HL-60/S4 treated with retinoic acid at 250 ng/mL for 4 days and 3 days (cell line): ENCODE measurements at regions not wholly inside any gene's neighbourhood (a gene's known extent, or its start where the extent isn't known, plus 50 kb on each side); places are given as distances from the start of the nearest gene placed in this dataset.
"Not testable (repeated sequence)": the region's sequence is repeated elsewhere in the genome, so short reads cannot be mapped to it uniquely, and the experiment has no call there.

Source experiments
- in situ Hi-C: fragments of 300-500 bp; cut with MboI; formaldehyde crosslinking; loops from 2 replicates; pipeline ENCODE4 v1.7.0; 2022; ENCODE audit warnings: low sequenced_read_pairs

GRCh38 chr6:14758421-14759081 is 487.3 kb upstream of the JARID2 start:
- in situ Hi-C loops, result no loop called here

- in situ Hi-C loops, result no loop called here
Measured at GRCh38 chr6:14759976-14760672, 485.7 kb upstream of the JARID2 start.

DNA sequence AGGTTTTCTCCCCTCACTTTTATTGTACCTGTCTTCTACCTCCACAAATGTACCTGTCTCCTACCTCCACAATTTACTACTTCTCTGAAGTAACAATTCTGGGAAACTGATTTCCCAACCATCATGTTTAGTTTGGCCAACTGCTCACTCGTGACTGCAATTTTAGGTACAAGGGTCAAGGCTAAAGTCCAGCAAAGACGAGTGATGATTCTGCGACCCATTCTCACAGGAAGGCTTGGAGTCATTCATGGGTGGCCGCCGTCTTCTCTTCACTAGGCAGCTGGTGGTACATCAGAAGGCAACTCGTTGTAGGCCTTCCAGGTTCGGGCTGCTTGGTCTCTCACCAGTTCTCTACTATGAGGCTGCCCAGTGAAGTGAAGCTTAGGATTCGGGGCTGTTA is 483.8 kb upstream of the JARID2 start:
- in situ Hi-C loops, result no loop called here

GRCh38 chr6:14763139-14763538 is 482.7 kb upstream of the JARID2 start:
- in situ Hi-C loops, result no loop called here

DNA sequence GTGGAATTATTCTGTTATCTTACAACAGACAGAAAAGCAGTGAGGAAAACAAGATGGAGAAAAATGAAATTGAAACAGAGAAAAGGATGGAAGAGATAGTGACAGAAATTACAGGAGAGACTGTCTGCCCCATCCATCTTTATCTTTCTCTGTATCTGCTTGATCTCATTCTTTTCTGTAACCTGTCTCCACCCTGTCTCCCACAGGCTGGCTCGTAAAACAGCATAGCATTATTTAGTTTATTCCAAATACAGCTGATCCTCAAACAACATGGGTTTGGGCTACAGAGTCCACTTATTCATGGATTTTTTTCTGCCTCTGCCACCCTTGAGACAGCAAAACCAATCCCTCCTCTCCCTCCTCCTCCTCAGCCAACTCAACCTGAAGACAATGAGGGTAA is 482.3 kb upstream of the JARID2 start:
- in situ Hi-C loops, result no loop called here

GRCh38 chr6:14765106-14765505 is 480.8 kb upstream of the JARID2 start:
- in situ Hi-C loops, result no loop called here

DNA sequence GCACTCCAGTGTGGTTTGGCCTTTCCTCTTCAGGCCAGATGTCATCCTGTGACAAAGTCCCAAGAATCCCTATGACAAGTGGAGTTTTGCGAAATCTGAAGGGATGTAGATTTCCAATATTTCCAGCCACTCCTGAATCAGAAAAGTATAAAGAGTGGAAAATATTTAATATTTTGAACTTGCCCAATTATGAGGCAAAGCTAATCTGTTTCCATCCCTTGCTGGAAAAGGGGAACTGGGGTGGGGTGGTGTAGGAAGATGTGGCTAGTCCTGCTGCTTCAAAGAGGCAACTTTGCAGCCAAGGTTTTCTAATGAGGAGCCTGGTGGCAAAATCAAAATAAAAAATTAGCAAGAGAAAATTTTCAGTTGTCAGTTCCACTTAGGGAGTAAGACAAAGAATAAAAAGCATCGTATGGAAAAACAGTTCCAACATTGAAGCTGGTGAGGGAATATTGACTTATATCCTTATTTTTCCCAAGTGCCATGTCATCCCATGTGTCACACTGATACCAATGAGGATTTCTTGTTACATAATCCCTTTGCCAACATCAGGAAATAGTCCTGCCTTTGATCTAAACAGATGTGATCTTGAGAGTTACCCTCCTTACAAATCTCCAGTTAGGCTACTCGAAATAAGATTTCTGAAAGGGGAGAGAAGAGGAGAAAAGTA is 480.0 kb upstream of the JARID2 start:
- in situ Hi-C loops, result no loop called here

DNA sequence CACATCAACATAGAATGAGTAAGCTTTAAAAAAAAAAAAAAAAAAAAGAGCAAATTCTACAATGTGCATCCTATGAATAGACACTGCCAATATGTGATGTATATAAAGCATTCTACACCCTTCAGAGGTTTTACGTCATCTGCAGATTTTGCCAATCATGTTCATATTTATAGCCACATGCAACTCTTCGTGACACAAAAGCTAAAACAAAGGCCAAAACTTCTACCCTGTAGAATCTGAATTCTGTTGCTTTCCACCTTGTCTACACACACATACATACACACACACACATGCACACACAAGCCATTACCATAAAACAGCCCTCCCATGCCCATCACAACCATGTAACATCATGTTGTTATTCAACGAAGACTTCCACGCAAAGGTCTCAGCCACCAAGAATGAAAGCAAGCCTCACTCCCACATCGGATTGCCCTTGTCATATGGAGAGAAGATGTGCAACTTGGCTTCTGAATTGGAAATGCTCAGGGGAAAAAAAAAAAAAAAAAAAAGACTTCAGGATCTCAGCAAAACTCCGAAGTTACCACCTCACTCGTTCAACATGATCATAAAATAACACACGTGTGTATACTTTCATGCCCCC is 479.4 kb upstream of the JARID2 start:
- in situ Hi-C loops, result no loop called here

DNA sequence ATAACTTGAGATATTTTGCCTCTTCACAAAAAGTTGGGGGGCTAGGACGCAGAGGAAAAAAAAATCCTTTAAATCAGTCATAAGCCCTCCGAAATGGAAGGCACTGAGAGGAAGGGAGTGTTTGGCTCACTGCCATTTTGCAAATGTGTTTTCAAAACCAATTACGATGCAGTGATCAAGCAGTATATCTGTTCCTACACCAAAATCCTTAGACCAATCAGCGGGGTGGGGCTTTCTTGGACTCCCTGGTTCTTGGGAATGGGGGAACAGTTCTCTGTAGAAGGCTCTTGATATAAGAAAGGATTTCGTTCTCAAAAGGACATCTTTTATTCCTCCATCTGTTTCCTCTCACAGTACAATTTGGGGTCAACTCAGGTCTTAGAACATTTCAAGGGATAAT is 478.6 kb upstream of the JARID2 start:
- in situ Hi-C loops, result no loop called here

DNA sequence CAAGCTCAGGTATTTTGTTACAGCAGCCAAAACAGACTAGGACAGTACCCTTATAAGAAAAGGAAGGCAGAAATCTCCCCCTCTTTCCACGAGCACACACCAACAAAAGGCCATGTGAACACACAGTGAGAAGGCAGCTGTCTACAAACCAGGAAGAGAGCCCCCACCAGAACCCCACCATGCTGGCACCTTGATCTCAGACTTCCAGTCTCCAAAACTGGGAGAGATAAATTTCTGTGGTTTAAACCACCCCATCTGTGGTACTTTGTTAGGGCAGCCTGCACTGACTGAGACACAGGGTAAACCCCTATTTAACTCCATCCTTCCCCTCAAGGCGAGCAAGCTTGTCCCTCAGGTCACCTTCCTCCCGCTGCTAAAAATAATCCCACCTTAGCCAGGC is 475.8 kb upstream of the JARID2 start:
- in situ Hi-C loops, result no loop called here

DNA sequence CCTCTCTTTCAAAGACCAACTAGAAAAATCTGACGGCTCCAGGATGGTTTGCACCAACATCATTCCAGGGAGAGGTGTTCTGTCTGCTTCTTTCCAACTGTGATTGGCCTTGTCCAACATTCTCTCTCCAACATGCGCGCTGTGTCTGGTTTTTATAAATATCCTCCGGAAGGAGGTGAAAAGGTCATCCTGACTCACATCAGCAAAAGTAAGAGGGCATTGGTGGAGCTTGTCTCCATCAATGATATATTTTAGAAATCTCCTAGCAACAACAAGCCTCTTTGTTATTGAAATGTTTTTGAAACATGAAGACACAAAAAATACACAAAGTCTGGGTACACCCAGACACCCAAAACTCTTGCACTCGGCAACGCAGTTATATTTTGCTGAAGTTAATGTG is 475.3 kb upstream of the JARID2 start:
- in situ Hi-C loops, result no loop called here

- in situ Hi-C loops, result no loop called here
Measured at GRCh38 chr6:14771016-14771415, 474.9 kb upstream of the JARID2 start.

DNA sequence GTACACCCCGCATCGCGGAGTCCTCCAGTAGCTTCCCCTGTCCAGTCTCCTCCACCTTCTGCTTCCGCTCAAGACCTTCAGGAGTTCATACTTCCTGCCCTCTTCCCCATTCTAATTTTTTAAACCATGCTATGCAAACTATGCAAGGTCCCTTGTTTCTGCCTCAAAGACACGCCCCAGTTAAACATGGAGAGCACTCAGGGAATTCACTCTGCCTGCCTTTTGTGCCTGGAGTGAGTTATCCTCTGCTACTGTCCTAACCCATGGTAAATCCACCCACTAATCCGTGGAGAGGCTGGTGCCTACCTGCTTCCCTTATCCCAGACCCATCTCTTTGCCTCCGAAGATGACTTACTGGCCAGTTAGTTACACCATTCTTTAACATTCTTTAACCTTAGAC is 473.7 kb upstream of the JARID2 start:
- in situ Hi-C loops, result no loop called here

DNA sequence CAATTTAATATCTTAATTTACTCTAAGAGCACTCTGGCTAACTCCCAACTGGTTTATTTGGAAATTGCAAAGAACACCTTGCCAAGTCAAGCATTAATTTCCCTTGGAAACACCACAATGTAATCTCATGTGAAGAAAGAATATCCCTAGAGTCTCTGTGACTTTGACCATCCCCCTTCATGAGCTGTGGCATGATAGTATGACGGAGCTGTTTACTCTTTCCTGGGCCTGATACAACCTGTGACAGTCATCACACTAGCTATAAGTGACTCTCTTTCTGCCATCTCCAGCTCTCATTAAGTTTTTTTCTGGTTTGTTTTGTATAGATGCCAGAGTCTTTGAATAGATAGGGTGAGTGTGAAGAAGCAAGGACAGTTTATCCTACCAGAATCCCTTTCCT is 470.3 kb upstream of the JARID2 start:
- in situ Hi-C loops, result no loop called here

- in situ Hi-C loops, result no loop called here
Measured at GRCh38 chr6:14776307-14776706, 469.6 kb upstream of the JARID2 start.

DNA sequence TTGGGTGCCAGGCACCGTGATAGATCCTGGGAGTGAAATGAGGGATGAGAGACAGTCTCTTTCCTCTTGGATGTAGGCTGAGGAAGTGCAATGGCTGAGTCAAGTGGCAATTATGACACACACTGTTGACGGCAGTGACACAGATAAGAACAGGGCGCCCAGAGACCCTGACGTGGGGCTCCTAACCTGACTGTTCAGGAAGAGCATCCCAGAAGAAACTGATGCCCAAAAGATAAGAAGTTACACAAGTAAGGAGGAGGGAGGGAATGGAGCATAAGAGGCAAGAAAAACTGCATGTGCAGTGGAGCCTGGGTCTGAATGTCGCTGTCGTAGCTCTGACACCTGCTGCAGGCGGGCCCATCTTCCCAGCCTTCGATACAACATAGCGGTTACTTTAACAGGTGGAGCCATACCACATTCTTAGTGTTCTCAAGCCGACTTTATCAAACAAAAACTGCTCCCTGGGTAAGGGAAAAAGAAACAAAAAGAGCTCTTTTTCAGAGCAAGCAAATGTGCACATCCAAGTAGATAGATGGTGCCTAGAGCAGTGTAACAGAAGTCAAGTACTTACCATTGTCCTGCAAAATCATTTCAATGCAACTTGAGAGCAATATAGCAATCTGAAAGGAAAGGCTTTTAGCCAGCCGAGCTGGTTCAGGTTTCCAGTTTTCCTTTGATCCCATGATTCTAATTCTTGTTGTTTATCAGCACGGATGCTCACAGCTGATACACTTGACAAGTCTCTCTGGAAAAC is 463.9 kb upstream of the JARID2 start:
- in situ Hi-C loops, result no loop called here

DNA sequence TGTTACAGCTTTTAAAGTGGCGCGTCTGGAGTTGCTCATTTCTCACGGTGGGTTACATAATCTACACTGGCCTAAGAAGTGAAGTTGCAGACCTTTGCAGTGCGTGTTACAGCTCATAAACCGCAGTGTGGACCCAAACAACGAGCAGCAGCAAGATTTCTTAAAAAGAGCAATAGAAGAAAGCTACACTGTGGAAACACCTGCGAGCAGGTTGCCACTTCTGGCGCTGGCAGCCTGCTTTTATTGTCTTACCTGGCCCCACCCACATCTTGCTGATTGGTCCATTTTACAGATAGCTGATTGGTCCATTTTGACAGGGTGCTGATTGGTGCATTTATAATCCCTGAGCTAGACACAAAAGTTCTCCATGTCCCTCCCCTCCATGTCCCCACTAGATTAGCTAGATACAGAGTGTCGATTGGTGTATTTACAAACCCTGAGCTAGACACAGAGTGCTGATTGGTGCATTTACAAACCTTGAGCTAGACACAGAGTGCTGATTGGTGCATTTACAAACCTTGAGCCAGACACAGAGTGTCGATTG is 462.9 kb upstream of the JARID2 start:
- in situ Hi-C loops, result not testable (repeated sequence)

DNA sequence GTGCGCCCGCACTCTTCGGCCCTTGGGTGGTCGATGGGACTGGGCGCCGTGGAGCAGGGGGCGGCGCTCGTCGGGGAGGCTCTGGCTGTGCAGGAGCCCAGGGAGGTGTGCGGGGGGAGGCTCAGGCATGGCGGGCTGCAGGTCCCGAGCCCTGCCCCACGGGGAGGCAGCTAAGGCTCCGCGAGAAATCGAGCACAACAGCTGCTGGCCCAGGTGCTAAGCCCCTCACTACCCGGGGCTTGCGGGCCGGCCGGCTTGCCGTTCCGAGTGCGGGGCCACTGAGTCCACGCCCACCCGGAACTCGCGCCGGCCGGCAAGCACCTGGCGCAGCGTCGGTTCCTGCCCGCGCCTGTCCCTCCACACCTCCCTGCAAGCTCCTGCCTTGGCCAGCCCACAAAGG is 462.3 kb upstream of the JARID2 start:
- in situ Hi-C loops, result no loop called here

DNA sequence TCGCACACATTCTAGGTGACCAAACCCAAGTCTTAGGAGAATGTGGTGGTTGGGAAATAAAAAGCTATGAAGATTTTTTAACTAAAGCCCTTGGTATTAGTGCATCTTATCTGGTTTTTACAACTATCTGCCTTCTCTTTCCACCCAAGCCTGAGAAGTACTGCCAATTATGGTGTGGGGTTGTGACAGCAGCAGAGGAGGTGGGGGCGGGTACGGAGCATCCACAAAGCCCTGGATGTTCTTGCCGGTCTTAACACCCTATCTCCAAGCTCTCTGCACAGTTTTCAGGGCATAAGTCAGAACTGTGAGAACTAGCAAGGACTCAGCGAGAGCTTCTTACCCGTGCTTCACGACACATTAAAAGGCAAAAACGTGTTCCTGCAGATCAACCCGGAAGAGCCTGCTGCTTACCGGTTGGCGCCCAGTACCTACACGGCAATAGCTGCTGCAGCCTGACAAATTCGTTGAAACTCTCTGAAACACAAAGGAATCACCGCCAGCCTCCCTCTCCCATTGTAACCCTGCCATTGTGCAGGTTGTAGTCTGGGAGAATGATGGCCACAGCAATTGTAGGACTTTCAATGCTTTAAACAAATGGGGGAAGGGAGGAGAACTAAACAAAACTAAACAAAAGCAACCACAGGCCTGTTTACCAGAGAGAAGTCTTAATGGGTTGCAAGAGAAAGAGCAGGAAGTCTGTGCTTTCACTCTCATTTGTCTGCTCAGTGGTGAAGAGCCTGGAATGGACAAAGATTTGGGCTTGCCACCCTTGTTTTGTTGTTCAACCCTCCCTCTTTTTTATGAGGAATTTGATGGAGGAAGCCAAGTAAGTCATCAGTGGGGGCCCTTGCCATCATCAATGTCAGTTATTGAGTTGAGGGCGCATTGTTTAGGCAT is 461.0 kb upstream of the JARID2 start:
- in situ Hi-C loops, result no loop called here

- in situ Hi-C loops, result no loop called here
Measured at GRCh38 chr6:14785493-14785790, 460.4 kb upstream of the JARID2 start.
